Keratinocyte (primary cell): ENCODE measurements at regions not wholly inside any gene's neighbourhood (a gene's known extent, or its start where the extent isn't known, plus 50 kb on each side); places are given as distances from the start of the nearest gene placed in this dataset.

Source experiments
- DNase-seq: peaks from one replicate; pipeline ENCODE4 v3.0.0-alpha.2; 2011; ENCODE audit warnings: low read depth, missing footprints, low spot score
- FAIRE-seq: peaks from 2 replicates; lab custom pipeline; 2011; peaks lifted over from hg19 to GRCh38; lab: Jason Lieb, UNC
- H2AFZ ChIP-seq: 2 replicates; pipeline ENCODE4 v1.6.0; 2012; ENCODE audit warnings: low read length, control low read depth, inconsistent platforms; ENCODE audit not compliant: control insufficient read depth
- H3K27ac ChIP-seq: 2 replicates; pipeline ENCODE4 v1.5.1; 2011; ENCODE audit warnings: low read length; ENCODE audit not compliant: control insufficient read depth, insufficient read depth
- H3K27me3 ChIP-seq: 3 replicates; pipeline ENCODE4 v1.6.0; 2011; ENCODE audit warnings: low read length; ENCODE audit not compliant: control insufficient read depth, insufficient read depth; ENCODE audit errors: extremely low read depth
- H3K36me3 ChIP-seq, 2 experiments: 2 replicates in 1 of 2; 3 replicates in 1 of 2; pipeline ENCODE4 v1.5.1; 2011; ENCODE audit warnings: low read length in 2 of 2, mild to moderate bottlenecking in 1 of 2; ENCODE audit not compliant: control insufficient read depth in 2 of 2, insufficient read depth in 2 of 2; ENCODE audit errors: extremely low read depth in 1 of 2
- H3K4me1 ChIP-seq: 3 replicates; pipeline ENCODE4 v1.5.1; 2011; ENCODE audit warnings: low read length; ENCODE audit not compliant: control insufficient read depth, insufficient read depth; ENCODE audit errors: extremely low read depth
- H3K4me2 ChIP-seq: 3 replicates; pipeline ENCODE4 v1.6.0; 2011; ENCODE audit warnings: low read depth, low read length; ENCODE audit not compliant: control insufficient read depth, insufficient read depth; ENCODE audit errors: extremely low read depth
- H3K4me3 ChIP-seq, 3 experiments: fragments of 200-600 bp in 1 of 3; sonication (generic) in 1 of 3; 2 replicates in 2 of 3; 3 replicates in 1 of 3; pipeline ENCODE4 v1.5.1; 2011 to 2016; ENCODE audit warnings: low read length in 3 of 3, mild to moderate bottlenecking in 3 of 3, control low read depth in 2 of 3, inconsistent platforms in 1 of 3, low read depth in 1 of 3, mixed read lengths in 1 of 3, mixed run types in 1 of 3, moderate library complexity in 1 of 3; ENCODE audit not compliant: control insufficient read depth in 2 of 3, insufficient read depth in 2 of 3; ENCODE audit errors: extremely low read depth in 1 of 3
- H3K79me2 ChIP-seq: 2 replicates; pipeline ENCODE4 v1.6.0; 2012; ENCODE audit warnings: low read length; ENCODE audit not compliant: control insufficient read depth, insufficient read depth
- H3K9ac ChIP-seq: 3 replicates; pipeline ENCODE4 v1.6.0; 2011; ENCODE audit warnings: low read length; ENCODE audit not compliant: control insufficient read depth, insufficient read depth; ENCODE audit errors: extremely low read depth
- H3K9me1 ChIP-seq: 3 replicates; pipeline ENCODE4 v1.6.0; 2011; ENCODE audit warnings: low read length; ENCODE audit not compliant: control insufficient read depth, insufficient read depth; ENCODE audit errors: extremely low read depth
- H3K9me3 ChIP-seq: 2 replicates; pipeline ENCODE4 v1.5.1; 2012; ENCODE audit warnings: low read depth, low read length; ENCODE audit not compliant: control insufficient read depth
- H4K20me1 ChIP-seq: 3 replicates; pipeline ENCODE4 v1.6.0; 2011; ENCODE audit warnings: low read length; ENCODE audit not compliant: control insufficient read depth, insufficient read depth; ENCODE audit errors: extremely low read depth
- EZH2 ChIP-seq: IDR thresholded peaks from one replicate; pipeline ENCODE4 v1.6.1; 2012; ENCODE audit warnings: inconsistent platforms, mild to moderate bottlenecking, low read length, moderate library complexity
- dilution Hi-C: fragments of 300-500 bp; cut with MboI; formaldehyde crosslinking; loops from one replicate; pipeline ENCODE4 v1.7.0; 2020; ENCODE audit warnings: low sequenced_read_pairs; ENCODE audit not compliant: extremely low pct_ligation_motif_present
- TF ChIP-seq, protein P1 (sequence below), 3 experiments: IDR thresholded peaks in 1 of 3; conservative IDR thresholded peaks in 1 of 3; optimal IDR thresholded peaks in 1 of 3; 2 replicates in 2 of 3; 3 replicates in 1 of 3; pipeline versions ENCODE3 to v1.5.1; 2011; ENCODE audit warnings: low read length in 3 of 3, mild to moderate bottlenecking in 3 of 3, moderate library complexity in 2 of 3, control low read depth in 1 of 3, inconsistent platforms in 1 of 3; ENCODE audit not compliant: insufficient read depth in 2 of 3; ENCODE audit errors: extremely low read depth in 1 of 3

DNA sequence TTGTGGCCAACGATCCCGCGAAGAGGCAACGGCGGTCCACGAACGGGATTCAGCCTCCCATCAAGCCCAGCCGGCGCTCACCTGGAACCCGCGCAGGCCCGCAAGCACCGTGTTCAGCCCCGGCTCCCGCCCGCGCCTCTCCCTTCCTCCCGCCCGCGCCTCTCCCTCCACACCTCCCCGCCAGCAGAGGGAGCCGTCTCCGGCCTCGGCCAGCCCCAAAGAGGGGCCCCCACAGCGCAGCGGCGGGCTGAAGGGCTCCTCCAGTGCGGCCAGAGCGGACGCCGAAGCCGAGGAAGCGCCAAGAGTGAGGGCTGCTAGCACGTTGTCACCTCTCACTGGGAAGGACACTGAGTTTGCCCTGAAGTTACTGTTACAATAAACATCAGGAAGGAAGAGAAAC lies 55.3 kb upstream of the LAPTM4A start:
- Histone ChIP-seq H3K36me3 (no peaks in the 10 kb centered on the region), H3K9me3 (no peaks in the 10 kb centered on the region), H3K79me2 (no peaks in the 10 kb centered on the region), H2AFZ (peak overlapping the region; percentile 90), H3K9ac (peak overlapping the region; percentile 46), H3K27ac (peak overlapping the region; percentile 28), H3K9me1 (no peaks in the 10 kb centered on the region), H3K4me1 (peaks cover 15% of the 10 kb centered on the region), H3K4me2 (peak overlapping the region; percentile 57), H4K20me1 (no peaks in the 10 kb centered on the region), H3K27me3 (no peaks in the 10 kb centered on the region), H3K4me3 (peak overlapping the region in 2 of 3 experiments; percentile 1 to 56)
- no peak for DNase-seq
- no peak for FAIRE-seq
- TF ChIP-seq, protein P1, sequence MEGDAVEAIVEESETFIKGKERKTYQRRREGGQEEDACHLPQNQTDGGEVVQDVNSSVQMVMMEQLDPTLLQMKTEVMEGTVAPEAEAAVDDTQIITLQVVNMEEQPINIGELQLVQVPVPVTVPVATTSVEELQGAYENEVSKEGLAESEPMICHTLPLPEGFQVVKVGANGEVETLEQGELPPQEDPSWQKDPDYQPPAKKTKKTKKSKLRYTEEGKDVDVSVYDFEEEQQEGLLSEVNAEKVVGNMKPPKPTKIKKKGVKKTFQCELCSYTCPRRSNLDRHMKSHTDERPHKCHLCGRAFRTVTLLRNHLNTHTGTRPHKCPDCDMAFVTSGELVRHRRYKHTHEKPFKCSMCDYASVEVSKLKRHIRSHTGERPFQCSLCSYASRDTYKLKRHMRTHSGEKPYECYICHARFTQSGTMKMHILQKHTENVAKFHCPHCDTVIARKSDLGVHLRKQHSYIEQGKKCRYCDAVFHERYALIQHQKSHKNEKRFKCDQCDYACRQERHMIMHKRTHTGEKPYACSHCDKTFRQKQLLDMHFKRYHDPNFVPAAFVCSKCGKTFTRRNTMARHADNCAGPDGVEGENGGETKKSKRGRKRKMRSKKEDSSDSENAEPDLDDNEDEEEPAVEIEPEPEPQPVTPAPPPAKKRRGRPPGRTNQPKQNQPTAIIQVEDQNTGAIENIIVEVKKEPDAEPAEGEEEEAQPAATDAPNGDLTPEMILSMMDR (optimal IDR thresholded peaks at IDR 0.05 in 1 of 3, IDR thresholded peaks at IDR 0.05 in 1 of 3, conservative IDR thresholded peaks at IDR 0.05 in 1 of 3; ENCODE audit: extremely low read depth in 1 of 3, insufficient read depth in 2 of 3, low read length in 3 of 3): peak in 2 of 3 experiments; percentile 61 to 78
- TF ChIP-seq EZH2: no peak
- dilution Hi-C loops: no loop called here

DNA sequence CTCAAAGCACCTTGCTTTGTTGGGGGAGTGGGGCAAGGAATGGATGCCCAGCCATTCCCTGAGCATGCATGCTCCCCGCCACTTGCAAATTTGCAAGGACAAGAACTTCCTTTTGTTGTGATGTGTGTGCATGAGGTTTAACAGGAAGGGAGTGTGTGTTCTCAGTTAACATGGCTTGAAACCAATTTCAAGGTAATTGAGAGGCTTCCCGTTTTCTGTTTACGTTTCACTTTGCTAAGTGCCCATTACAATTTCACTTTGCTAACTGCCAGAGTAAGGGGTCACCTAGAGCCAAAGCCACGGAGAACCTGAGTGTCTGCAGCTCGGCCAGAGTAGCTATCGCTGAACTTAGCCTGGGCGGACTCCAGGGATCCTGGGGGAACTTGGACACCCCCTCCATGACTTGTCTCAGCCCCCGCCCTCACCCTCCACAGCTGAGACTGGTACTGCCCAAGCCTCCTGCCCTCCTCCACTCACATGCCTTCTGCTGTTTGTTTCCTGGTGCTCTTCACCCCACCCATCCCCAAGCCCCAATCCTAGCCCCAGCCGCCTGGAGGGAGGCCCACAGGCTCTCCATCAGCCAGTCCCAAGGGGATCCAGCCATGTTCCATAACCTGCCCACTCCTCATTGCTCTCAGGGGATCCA lies 53.6 kb upstream of the LAPTM4A start:
- Histone ChIP-seq H4K20me1 (no peaks in the 10 kb centered on the region), H3K4me3 (no peak overlapping the region), H3K79me2 (no peaks in the 10 kb centered on the region), H3K4me1 (peaks cover 15% of the 10 kb centered on the region), H3K9ac (no peak overlapping the region), H3K9me3 (no peaks in the 10 kb centered on the region), H2AFZ (no peak overlapping the region), H3K36me3 (no peaks in the 10 kb centered on the region), H3K27ac (no peak overlapping the region), H3K27me3 (no peaks in the 10 kb centered on the region), H3K9me1 (no peaks in the 10 kb centered on the region), H3K4me2 (no peak overlapping the region)
- DNase-seq: no peak
- TF ChIP-seq, protein P1 (optimal IDR thresholded peaks at IDR 0.05 in 1 of 3, IDR thresholded peaks at IDR 0.05 in 1 of 3, conservative IDR thresholded peaks at IDR 0.05 in 1 of 3; ENCODE audit: extremely low read depth in 1 of 3, insufficient read depth in 2 of 3, low read length in 3 of 3): no peak
- no peak for TF ChIP-seq EZH2
- dilution Hi-C loops: no loop called here
- no peak for FAIRE-seq
